T47D (cell line): ENCODE measurements at regions not wholly inside any gene's neighbourhood (a gene's known extent, or its start where the extent isn't known, plus 50 kb on each side); places are given as distances from the start of the nearest gene placed in this dataset.

Experiments
- DNase-seq, 2 experiments: peaks; one replicate each; pipeline versions ENCODE4 v3.0.0 to v3.0.0-alpha.2; 2011 to 2012; ENCODE audit warnings: low read depth in 1 of 2, low spot score in 1 of 2
- JUND ChIP-seq: IDR thresholded peaks from 2 replicates; pipeline ENCODE4 v1.6.1; 2012; ENCODE audit warnings: low read depth
- in situ Hi-C: cut with HindIII; loops from 2 replicates; pipeline ENCODE4 v1.10.0; 2016; ENCODE audit warnings: low sequenced_read_pairs, low pct_unique_long_range_greater_than_20kb

- in situ Hi-C loops, result no loop called here
- no peak for TF ChIP-seq JUND
These were observed 58.3 kb upstream of the BACH2 start for GRCh38 chr6:90354961-90355360.

GRCh38 chr6:90351696-90352095 is 55.1 kb upstream of the BACH2 start:
- in situ Hi-C loops, result no loop called here
- DNase-seq, result no peak
- TF ChIP-seq JUND, result no peak

More at GRCh38 chr6:90354961-90355360, 58.3 kb upstream of the BACH2 start:
- no peak for DNase-seq

GRCh38 chr6:90350689-90351554 is 54.3 kb upstream of the BACH2 start:
- in situ Hi-C loops, result no loop called here
- no peak for TF ChIP-seq JUND
- no peak for DNase-seq

GRCh38 chr6:90347411-90347851 is 50.8 kb upstream of the BACH2 start:
- in situ Hi-C loops, result no loop called here
- no peak for TF ChIP-seq JUND
- no peak for DNase-seq

- no peak for TF ChIP-seq JUND
- in situ Hi-C loops, result no loop called here
- no peak for DNase-seq
These were observed 50.1 kb upstream of the BACH2 start for GRCh38 chr6:90346729-90347128.
